GOT3 (cell line): ENCODE measurements at regions not wholly inside any gene's neighbourhood (a gene's known extent, or its start where the extent isn't known, plus 50 kb on each side); places are given as distances from the start of the nearest gene placed in this dataset.
"Not testable (repeated sequence)": the region's sequence is repeated elsewhere in the genome, so short reads cannot be mapped to it uniquely, and the experiment has no call there.

Source experiments
- DNase-seq: peaks from one replicate; lab custom pipeline; 2025; ENCODE audit warnings: mixed read lengths; lab: John Stamatoyannopoulos, UW

GRCh38 chr11:87878373-87878825 is 296.8 kb downstream of the RAB38 start:
- no peak for DNase-seq

- DNase-seq: no peak
Observed at GRCh38 chr11:87871056-87871455, 304.2 kb downstream of the RAB38 start.

- no peak for DNase-seq
Observed at GRCh38 chr11:87870086-87870485, 305.2 kb downstream of the RAB38 start.

- no peak for DNase-seq
Observed at GRCh38 chr11:87866951-87867350, 308.3 kb downstream of the RAB38 start.

GRCh38 chr11:87861030-87861429 is 314.2 kb downstream of the RAB38 start:
- no peak for DNase-seq

- no peak for DNase-seq
Observed at GRCh38 chr11:87859636-87860035, 315.6 kb downstream of the RAB38 start.

GRCh38 chr11:87851827-87852226 is 323.4 kb downstream of the RAB38 start:
- no peak for DNase-seq

GRCh38 chr11:87851234-87851633 is 324.0 kb downstream of the RAB38 start:
- no peak for DNase-seq

- no peak for DNase-seq
Observed at GRCh38 chr11:87849216-87849615, 326.0 kb downstream of the RAB38 start.

- no peak for DNase-seq
Observed at GRCh38 chr11:87840786-87841185, 334.5 kb downstream of the RAB38 start.

- DNase-seq: no peak
Observed at GRCh38 chr11:87832211-87832610, 343.0 kb downstream of the RAB38 start.

- no peak for DNase-seq
Observed at GRCh38 chr11:87820011-87820410, 355.2 kb downstream of the RAB38 start.

- DNase-seq: no peak
Observed at GRCh38 chr11:87819151-87819550, 356.1 kb downstream of the RAB38 start.

GRCh38 chr11:87812571-87813365 is 362.5 kb downstream of the RAB38 start:
- DNase-seq: no peak

- no peak for DNase-seq
Observed at GRCh38 chr11:87810486-87810885, 364.8 kb downstream of the RAB38 start.

GRCh38 chr11:87809256-87809655 is 366.0 kb downstream of the RAB38 start:
- DNase-seq: no peak

- DNase-seq: no peak
Observed at GRCh38 chr11:87804176-87804575, 371.1 kb downstream of the RAB38 start.

GRCh38 chr11:87803748-87804147 is 371.5 kb downstream of the RAB38 start:
- no peak for DNase-seq

- not testable (repeated sequence) for DNase-seq
Observed at GRCh38 chr11:87784862-87785261, 390.4 kb downstream of the RAB38 start.

- no peak for DNase-seq
Observed at GRCh38 chr11:87780068-87780413, 395.2 kb downstream of the RAB38 start.

GRCh38 chr11:87779276-87780067 is 395.8 kb downstream of the RAB38 start:
- DNase-seq: no peak

- no peak for DNase-seq
Observed at GRCh38 chr11:87778357-87778756, 396.9 kb downstream of the RAB38 start.

GRCh38 chr11:87775036-87775435 is 400.2 kb downstream of the RAB38 start:
- DNase-seq: no peak
